ENCODE measurements at regions not wholly inside any gene's neighbourhood (a gene's known extent, or its start where the extent isn't known, plus 50 kb on each side); places are given as distances from the start of the nearest gene placed in this dataset.

DNA sequence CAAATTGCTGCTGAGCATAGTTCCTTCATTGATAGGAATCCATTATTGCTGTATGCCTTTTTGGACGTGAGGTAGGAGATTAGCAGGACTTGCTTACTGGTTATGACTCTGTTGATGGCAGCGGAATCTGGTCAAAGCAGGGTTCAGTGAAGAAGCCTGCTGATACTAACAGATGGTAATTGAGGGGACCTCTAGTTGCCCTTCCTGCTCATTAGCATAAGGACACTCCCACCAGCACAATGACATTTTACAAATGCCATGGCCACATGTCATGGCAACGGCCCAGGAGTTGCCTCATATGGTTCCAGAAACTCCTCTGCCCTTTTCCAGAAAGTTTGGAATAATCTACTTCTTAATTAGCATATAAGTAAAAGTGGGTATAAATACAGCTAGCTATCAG, 417.5 kb downstream of the CDC14C start:
- TF ChIP-seq EZH2 (IDR thresholded peaks at IDR 0.05) (no peak), FOXP2 (optimal IDR thresholded peaks at IDR 0.05; ENCODE audit: control extremely low read depth, extremely low read length, insufficient read depth) (no peak), POLR2AphosphoS5 (IDR thresholded peaks at IDR 0.05; ENCODE audit: borderline replicate concordance, low read depth, low read length) (no peak)
